Retinal pigment epithelial cell (primary cell): ENCODE measurements at regions not wholly inside any gene's neighbourhood (a gene's known extent, or its start where the extent isn't known, plus 50 kb on each side); places are given as distances from the start of the nearest gene placed in this dataset.
"Not testable (repeated sequence)": the region's sequence is repeated elsewhere in the genome, so short reads cannot be mapped to it uniquely, and the experiment has no call there.

Experiments
- DNase-seq: peaks from one replicate; pipeline ENCODE4 v3.0.0-alpha.2; 2010; ENCODE audit warnings: low read depth
- H3K4me3 ChIP-seq: 2 replicates; pipeline ENCODE4 v1.5.1; 2011; ENCODE audit warnings: mild to moderate bottlenecking, low read length, control low read depth, moderate library complexity
- CTCF ChIP-seq: conservative IDR thresholded peaks from 2 replicates; pipeline ENCODE4 v1.5.1; 2011; ENCODE audit warnings: low read depth, low read length, control low read depth, inconsistent platforms

DNA sequence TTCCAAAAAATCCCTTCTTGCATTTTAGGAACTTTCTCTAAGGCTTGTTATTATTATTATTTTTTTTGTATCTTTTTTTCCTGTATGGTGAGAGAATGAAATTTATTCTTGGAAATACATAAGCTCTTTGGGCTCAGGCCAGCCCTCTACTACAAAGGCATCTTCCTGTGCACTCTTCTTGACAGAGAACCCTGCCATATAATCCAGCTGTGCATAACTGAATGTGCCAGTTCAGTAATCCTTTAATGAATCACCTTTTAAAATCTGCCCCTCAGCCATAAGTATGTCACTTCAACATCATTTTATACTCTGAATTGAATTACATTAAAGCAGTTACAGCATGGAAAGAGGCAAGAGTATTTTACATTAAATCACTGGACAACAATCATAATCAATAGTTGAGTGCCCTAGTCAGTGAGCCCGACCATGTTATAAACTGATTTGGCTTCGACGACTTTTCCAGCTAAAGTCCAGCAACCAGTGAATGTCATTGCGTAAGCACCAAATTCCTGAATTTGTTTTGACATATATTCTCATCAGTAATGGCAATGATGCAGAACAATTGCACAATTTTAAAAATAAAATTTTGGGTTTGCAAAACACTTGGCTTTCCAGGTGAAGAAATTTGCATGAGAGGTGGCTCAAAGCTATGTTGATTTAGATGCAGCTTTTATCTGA, 59.2 kb upstream of the KCNK2 start:
- TF ChIP-seq CTCF: no peak
- H3K4me3 ChIP-seq: no peak overlapping the region
- DNase-seq: no peak

DNA sequence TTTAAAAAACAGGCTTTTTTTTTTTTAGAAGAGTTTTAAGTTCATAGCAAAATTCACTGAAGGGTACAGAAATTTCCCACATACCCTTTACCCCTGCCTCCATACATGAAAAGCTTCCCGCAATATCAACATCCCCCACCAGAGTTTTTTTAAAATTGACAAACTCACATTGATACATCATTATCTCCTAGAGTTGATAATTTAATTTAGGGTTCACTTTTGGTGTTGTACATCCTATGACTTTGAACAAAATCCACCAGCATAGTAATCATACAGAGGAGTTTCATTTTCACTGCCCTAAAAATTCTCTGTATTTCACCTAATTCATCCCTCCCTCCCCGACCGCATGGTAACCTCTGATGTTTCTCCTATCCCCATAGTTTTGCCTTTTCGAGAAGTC, 53.6 kb upstream of the KCNK2 start:
- no peak for DNase-seq
- no peak overlapping the region for H3K4me3 ChIP-seq
- TF ChIP-seq CTCF: no peak

DNA sequence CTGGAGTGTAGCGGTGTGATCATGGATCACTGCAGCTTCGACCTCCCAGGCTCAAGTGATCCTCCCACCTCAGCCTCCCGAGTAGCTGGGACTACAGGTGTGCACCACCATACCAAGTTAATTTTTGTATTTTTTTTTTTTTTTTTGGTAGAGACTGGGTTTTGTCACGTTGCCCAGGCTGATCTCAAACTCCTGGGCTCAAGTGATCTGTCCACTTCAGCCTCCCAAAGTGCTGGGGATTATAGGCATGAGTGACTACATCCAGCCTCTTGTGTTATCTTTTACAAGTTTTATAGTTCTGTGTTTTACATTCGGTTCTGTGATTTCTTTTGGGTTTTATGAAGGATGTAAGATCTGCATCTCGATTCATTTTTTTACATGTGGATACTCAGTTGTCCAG, 52.0 kb upstream of the KCNK2 start:
- DNase-seq: not testable (repeated sequence)

GRCh38 chr1:215031392-215031791, 51.1 kb upstream of the KCNK2 start:
- TF ChIP-seq CTCF: no peak
- DNase-seq: no peak
- H3K4me3 ChIP-seq: no peak overlapping the region

More for the DNA sequence above, 52.0 kb upstream of the KCNK2 start:
- not testable (repeated sequence) for H3K4me3 ChIP-seq
